ENCODE measurements at regions not wholly inside any gene's neighbourhood (a gene's known extent, or its start where the extent isn't known, plus 50 kb on each side); places are given as distances from the start of the nearest gene placed in this dataset.

DNA sequence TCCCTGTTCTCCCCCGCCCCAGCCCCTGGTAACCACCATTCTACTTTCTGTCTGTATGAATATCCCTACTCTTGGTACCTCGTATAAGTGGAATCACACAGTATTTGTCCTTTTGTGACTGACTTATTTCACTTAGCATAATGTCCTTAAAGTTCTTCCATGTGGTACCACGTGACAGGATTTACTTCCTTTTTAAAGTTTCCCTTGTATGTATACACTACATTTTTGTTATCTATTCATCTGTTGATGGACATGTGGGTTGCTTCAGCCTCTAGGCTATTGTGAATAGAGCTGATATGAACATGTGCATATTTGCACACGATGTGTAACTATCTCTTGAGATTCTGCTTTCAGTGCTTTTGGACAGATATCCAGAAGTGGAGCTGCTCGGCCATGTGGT, 59.6 kb upstream of the GJB6 start (continued):
- no peak for TF ChIP-seq ZNF396 (CRISPR knock-in tag; IDR thresholded peaks at IDR 0.05; ENCODE audit: borderline replicate concordance)

DNA sequence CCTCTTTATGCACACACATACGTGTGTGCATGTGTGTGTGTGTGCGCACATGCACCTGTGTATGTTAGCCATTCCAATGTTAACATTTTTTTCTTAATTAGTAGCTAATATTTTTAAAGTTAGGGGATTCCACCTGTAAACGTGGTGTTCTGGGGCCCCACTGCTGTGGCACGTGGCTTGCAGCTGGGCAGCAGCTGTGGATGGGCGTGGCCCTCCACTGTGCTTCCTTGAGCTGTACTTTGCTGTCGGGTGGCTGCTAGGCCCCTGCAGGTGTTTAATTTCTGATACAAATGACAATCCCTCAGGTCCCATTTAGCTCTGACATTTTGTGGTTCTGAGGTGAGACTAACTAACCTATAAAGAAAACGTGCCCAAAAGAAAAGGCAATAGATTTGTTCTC, 58.9 kb upstream of the GJB6 start:
- DNase-seq (ENCODE audit: low spot score) (no peak), ATAC-seq (no peak)
- no peak overlapping the region for H3K4me3 Mint-ChIP-seq
- H3K27me3 Mint-ChIP-seq (ENCODE audit: low read depth) = peaks cover 4% of the 10 kb centered on the region; the same call in 1 of the 2 replicates
- ChIA-PET POLR2A (no interaction called here), CTCF (no interaction called here)
- TF ChIP-seq, protein P1, sequence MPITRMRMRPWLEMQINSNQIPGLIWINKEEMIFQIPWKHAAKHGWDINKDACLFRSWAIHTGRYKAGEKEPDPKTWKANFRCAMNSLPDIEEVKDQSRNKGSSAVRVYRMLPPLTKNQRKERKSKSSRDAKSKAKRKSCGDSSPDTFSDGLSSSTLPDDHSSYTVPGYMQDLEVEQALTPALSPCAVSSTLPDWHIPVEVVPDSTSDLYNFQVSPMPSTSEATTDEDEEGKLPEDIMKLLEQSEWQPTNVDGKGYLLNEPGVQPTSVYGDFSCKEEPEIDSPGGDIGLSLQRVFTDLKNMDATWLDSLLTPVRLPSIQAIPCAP (CRISPR knock-in tag; IDR thresholded peaks at IDR 0.05) = no peak
- TF ChIP-seq, protein P2, sequence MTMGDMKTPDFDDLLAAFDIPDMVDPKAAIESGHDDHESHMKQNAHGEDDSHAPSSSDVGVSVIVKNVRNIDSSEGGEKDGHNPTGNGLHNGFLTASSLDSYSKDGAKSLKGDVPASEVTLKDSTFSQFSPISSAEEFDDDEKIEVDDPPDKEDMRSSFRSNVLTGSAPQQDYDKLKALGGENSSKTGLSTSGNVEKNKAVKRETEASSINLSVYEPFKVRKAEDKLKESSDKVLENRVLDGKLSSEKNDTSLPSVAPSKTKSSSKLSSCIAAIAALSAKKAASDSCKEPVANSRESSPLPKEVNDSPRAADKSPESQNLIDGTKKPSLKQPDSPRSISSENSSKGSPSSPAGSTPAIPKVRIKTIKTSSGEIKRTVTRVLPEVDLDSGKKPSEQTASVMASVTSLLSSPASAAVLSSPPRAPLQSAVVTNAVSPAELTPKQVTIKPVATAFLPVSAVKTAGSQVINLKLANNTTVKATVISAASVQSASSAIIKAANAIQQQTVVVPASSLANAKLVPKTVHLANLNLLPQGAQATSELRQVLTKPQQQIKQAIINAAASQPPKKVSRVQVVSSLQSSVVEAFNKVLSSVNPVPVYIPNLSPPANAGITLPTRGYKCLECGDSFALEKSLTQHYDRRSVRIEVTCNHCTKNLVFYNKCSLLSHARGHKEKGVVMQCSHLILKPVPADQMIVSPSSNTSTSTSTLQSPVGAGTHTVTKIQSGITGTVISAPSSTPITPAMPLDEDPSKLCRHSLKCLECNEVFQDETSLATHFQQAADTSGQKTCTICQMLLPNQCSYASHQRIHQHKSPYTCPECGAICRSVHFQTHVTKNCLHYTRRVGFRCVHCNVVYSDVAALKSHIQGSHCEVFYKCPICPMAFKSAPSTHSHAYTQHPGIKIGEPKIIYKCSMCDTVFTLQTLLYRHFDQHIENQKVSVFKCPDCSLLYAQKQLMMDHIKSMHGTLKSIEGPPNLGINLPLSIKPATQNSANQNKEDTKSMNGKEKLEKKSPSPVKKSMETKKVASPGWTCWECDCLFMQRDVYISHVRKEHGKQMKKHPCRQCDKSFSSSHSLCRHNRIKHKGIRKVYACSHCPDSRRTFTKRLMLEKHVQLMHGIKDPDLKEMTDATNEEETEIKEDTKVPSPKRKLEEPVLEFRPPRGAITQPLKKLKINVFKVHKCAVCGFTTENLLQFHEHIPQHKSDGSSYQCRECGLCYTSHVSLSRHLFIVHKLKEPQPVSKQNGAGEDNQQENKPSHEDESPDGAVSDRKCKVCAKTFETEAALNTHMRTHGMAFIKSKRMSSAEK (CRISPR knock-in tag; IDR thresholded peaks at IDR 0.05; ENCODE audit: borderline replicate concordance) = no peak
- TF ChIP-seq ZNF396 (CRISPR knock-in tag; IDR thresholded peaks at IDR 0.05; ENCODE audit: borderline replicate concordance) = no peak
- TF ChIP-seq, protein P3, sequence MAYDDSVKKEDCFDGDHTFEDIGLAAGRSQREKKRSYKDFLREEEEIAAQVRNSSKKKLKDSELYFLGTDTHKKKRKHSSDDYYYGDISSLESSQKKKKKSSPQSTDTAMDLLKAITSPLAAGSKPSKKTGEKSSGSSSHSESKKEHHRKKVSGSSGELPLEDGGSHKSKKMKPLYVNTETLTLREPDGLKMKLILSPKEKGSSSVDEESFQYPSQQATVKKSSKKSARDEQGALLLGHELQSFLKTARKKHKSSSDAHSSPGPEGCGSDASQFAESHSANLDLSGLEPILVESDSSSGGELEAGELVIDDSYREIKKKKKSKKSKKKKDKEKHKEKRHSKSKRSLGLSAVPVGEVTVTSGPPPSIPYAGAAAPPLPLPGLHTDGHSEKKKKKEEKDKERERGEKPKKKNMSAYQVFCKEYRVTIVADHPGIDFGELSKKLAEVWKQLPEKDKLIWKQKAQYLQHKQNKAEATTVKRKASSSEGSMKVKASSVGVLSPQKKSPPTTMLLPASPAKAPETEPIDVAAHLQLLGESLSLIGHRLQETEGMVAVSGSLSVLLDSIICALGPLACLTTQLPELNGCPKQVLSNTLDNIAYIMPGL (CRISPR knock-in tag; IDR thresholded peaks at IDR 0.05) = no peak
- TF ChIP-seq ESRRA (CRISPR knock-in tag; IDR thresholded peaks at IDR 0.05; ENCODE audit: borderline replicate concordance) = no peak
- TF ChIP-seq, protein P4, sequence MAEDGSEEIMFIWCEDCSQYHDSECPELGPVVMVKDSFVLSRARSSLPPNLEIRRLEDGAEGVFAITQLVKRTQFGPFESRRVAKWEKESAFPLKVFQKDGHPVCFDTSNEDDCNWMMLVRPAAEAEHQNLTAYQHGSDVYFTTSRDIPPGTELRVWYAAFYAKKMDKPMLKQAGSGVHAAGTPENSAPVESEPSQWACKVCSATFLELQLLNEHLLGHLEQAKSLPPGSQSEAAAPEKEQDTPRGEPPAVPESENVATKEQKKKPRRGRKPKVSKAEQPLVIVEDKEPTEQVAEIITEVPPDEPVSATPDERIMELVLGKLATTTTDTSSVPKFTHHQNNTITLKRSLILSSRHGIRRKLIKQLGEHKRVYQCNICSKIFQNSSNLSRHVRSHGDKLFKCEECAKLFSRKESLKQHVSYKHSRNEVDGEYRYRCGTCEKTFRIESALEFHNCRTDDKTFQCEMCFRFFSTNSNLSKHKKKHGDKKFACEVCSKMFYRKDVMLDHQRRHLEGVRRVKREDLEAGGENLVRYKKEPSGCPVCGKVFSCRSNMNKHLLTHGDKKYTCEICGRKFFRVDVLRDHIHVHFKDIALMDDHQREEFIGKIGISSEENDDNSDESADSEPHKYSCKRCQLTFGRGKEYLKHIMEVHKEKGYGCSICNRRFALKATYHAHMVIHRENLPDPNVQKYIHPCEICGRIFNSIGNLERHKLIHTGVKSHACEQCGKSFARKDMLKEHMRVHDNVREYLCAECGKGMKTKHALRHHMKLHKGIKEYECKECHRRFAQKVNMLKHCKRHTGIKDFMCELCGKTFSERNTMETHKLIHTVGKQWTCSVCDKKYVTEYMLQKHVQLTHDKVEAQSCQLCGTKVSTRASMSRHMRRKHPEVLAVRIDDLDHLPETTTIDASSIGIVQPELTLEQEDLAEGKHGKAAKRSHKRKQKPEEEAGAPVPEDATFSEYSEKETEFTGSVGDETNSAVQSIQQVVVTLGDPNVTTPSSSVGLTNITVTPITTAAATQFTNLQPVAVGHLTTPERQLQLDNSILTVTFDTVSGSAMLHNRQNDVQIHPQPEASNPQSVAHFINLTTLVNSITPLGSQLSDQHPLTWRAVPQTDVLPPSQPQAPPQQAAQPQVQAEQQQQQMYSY (CRISPR knock-in tag; IDR thresholded peaks at IDR 0.05) = no peak
- TF ChIP-seq, protein P5, sequence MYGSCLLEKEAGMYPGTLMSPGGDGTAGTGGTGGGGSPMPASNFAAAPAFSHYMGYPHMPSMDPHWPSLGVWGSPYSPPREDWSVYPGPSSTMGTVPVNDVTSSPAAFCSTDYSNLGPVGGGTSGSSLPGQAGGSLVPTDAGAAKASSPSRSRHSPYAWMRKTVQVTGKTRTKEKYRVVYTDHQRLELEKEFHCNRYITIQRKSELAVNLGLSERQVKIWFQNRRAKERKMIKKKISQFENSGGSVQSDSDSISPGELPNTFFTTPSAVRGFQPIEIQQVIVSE (CRISPR knock-in tag; IDR thresholded peaks at IDR 0.05; ENCODE audit: borderline replicate concordance) = no peak
- no peak for TF ChIP-seq SOX15 (CRISPR knock-in tag; IDR thresholded peaks at IDR 0.05)
- no peaks in the 10 kb centered on the region for H3K4me1 Mint-ChIP-seq
- H3K9me3 Mint-ChIP-seq = peaks cover 27% of the 10 kb centered on the region
- H3K36me3 Mint-ChIP-seq = peaks cover 11% of the 10 kb centered on the region
- no peak overlapping the region for H3K27ac Mint-ChIP-seq

DNA sequence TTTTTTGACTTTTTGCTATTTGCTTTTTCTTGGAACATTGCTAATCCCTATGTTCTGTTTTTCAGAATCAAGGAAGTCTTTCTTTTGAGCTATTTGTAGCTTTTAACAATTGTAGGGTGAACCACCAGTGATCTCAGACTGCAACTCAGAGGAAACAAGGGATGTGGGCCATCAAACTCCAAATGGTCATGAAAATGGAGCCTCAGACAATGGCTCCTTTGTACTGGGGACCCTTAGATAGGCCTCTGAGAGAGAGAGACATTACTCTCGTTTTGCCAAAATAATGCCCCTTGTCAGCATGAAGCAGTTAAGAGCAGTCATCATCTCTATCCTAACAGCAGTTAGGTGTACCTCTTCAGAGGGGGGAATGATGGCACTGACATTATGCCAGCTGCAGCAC, 56.4 kb upstream of the GJB6 start:
- no peak overlapping the region for H3K27ac Mint-ChIP-seq
- no peak for ATAC-seq
- CTCF ChIA-PET = no interaction called here

More for the DNA sequence above, 56.4 kb upstream of the GJB6 start:
- H3K9me3 Mint-ChIP-seq = peaks cover 46% of the 10 kb centered on the region
- TF ChIP-seq NFATC4 (CRISPR knock-in tag; IDR thresholded peaks at IDR 0.05) = no peak
- TF ChIP-seq, protein P6, sequence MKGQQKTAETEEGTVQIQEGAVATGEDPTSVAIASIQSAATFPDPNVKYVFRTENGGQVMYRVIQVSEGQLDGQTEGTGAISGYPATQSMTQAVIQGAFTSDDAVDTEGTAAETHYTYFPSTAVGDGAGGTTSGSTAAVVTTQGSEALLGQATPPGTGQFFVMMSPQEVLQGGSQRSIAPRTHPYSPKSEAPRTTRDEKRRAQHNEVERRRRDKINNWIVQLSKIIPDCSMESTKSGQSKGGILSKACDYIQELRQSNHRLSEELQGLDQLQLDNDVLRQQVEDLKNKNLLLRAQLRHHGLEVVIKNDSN (CRISPR knock-in tag; IDR thresholded peaks at IDR 0.05) = no peak
- no peak for TF ChIP-seq ZNF317 (CRISPR knock-in tag; IDR thresholded peaks at IDR 0.05; ENCODE audit: borderline replicate concordance, low read depth)
- no peak for TF ChIP-seq JUN (CRISPR knock-in tag; IDR thresholded peaks at IDR 0.05)
- H3K4me3 Mint-ChIP-seq = no peak overlapping the region
- peaks cover 24% of the 10 kb centered on the region for H3K36me3 Mint-ChIP-seq
- H3K27me3 Mint-ChIP-seq (ENCODE audit: low read depth) = peaks cover 4% of the 10 kb centered on the region; the same call in 1 of the 2 replicates
- DNase-seq (ENCODE audit: low spot score) = no peak
- POLR2A ChIA-PET = no interaction called here
- H3K4me1 Mint-ChIP-seq = no peaks in the 10 kb centered on the region

Data from WTC11 (cell line).